Neural cell (in vitro differentiated cells): ENCODE measurements at regions not wholly inside any gene's neighbourhood (a gene's known extent, or its start where the extent isn't known, plus 50 kb on each side); places are given as distances from the start of the nearest gene placed in this dataset.

ENCODE experiments used
- EP300 ChIP-seq: fragments of 450-650 bp; conservative IDR thresholded peaks from 2 replicates; pipeline ENCODE4 v1.6.1; 2014; ENCODE audit warnings: antibody characterized with exemption, mild to moderate bottlenecking, moderate library complexity; ENCODE audit not compliant: poor library complexity, severe bottlenecking
- EZH2 ChIP-seq: fragments of 200-600, 300-800 bp; shearing (Covaris generic), sonication (generic); IDR thresholded peaks from 2 replicates; pipeline ENCODE4 v1.6.1; 2014; ENCODE audit warnings: antibody characterized with exemption, low read length, borderline replicate concordance, mild to moderate bottlenecking; ENCODE audit not compliant: insufficient read depth, poor library complexity, severe bottlenecking
- POLR2AphosphoS5 ChIP-seq: IDR thresholded peaks from 2 replicates; pipeline ENCODE4 v1.6.1; 2012
- RAD21 ChIP-seq: fragments of 450-650 bp; conservative IDR thresholded peaks from 2 replicates; pipeline ENCODE4 v1.6.1; 2014; ENCODE audit warnings: antibody characterized with exemption, mild to moderate bottlenecking, moderate library complexity
- SMC3 ChIP-seq: fragments of 450-650 bp; conservative IDR thresholded peaks from 2 replicates; pipeline ENCODE4 v1.6.1; 2014; ENCODE audit warnings: antibody characterized with exemption, mild to moderate bottlenecking, moderate library complexity; ENCODE audit not compliant: poor library complexity
- TAF1 ChIP-seq: IDR thresholded peaks from 2 replicates; pipeline ENCODE4 v1.6.1; 2012; ENCODE audit warnings: low read depth
- TF ChIP-seq, protein P1 (sequence below): fragments of 450-650 bp; IDR thresholded peaks from 2 replicates; pipeline ENCODE4 v1.5.1; 2014; ENCODE audit warnings: antibody characterized with exemption, mild to moderate bottlenecking, moderate library complexity; ENCODE audit not compliant: poor library complexity, severe bottlenecking
- TF ChIP-seq, protein P2 (sequence below): IDR thresholded peaks from 2 replicates; pipeline ENCODE4 v1.6.1; 2012; ENCODE audit warnings: borderline replicate concordance

DNA sequence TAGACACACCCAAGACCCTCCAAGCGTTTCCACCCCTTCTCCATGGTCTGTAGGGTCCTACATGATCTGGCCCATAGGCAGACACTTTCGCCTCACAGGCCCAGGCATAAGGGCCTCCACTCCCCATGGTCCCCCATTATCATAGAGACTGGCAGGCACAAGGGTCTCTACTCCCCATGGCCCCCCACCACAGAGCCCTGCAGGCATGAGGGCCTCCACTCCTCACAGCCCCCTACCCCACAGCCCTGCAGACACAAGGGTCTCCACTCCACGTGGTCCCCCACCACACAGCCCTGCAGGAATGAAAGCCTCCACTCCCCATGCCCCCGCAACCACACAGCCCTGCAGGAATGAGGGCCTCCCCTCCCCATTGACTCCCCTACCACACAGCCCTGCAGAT lies 159.7 kb upstream of the AGAP1 start:
- TF ChIP-seq, protein P1, sequence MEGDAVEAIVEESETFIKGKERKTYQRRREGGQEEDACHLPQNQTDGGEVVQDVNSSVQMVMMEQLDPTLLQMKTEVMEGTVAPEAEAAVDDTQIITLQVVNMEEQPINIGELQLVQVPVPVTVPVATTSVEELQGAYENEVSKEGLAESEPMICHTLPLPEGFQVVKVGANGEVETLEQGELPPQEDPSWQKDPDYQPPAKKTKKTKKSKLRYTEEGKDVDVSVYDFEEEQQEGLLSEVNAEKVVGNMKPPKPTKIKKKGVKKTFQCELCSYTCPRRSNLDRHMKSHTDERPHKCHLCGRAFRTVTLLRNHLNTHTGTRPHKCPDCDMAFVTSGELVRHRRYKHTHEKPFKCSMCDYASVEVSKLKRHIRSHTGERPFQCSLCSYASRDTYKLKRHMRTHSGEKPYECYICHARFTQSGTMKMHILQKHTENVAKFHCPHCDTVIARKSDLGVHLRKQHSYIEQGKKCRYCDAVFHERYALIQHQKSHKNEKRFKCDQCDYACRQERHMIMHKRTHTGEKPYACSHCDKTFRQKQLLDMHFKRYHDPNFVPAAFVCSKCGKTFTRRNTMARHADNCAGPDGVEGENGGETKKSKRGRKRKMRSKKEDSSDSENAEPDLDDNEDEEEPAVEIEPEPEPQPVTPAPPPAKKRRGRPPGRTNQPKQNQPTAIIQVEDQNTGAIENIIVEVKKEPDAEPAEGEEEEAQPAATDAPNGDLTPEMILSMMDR, result no peak
- no peak for TF ChIP-seq SMC3
- no peak for TF ChIP-seq TAF1
- TF ChIP-seq, protein P2, sequence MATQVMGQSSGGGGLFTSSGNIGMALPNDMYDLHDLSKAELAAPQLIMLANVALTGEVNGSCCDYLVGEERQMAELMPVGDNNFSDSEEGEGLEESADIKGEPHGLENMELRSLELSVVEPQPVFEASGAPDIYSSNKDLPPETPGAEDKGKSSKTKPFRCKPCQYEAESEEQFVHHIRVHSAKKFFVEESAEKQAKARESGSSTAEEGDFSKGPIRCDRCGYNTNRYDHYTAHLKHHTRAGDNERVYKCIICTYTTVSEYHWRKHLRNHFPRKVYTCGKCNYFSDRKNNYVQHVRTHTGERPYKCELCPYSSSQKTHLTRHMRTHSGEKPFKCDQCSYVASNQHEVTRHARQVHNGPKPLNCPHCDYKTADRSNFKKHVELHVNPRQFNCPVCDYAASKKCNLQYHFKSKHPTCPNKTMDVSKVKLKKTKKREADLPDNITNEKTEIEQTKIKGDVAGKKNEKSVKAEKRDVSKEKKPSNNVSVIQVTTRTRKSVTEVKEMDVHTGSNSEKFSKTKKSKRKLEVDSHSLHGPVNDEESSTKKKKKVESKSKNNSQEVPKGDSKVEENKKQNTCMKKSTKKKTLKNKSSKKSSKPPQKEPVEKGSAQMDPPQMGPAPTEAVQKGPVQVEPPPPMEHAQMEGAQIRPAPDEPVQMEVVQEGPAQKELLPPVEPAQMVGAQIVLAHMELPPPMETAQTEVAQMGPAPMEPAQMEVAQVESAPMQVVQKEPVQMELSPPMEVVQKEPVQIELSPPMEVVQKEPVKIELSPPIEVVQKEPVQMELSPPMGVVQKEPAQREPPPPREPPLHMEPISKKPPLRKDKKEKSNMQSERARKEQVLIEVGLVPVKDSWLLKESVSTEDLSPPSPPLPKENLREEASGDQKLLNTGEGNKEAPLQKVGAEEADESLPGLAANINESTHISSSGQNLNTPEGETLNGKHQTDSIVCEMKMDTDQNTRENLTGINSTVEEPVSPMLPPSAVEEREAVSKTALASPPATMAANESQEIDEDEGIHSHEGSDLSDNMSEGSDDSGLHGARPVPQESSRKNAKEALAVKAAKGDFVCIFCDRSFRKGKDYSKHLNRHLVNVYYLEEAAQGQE, result no peak
- TF ChIP-seq EP300, result no peak
- TF ChIP-seq EZH2, result no peak
- no peak for TF ChIP-seq RAD21
- TF ChIP-seq POLR2AphosphoS5, result no peak
